HG03064 (cell line): ENCODE measurements at regions not wholly inside any gene's neighbourhood (a gene's known extent, or its start where the extent isn't known, plus 50 kb on each side); places are given as distances from the start of the nearest gene placed in this dataset.

Experiments used
- ATAC-seq: cut with Tn5 transposase; IDR thresholded peaks from one replicate; pipeline ENCODE4 v1.9.1; 2021; ENCODE audit warnings: low read depth; ENCODE audit not compliant: unreplicated experiment

DNA sequence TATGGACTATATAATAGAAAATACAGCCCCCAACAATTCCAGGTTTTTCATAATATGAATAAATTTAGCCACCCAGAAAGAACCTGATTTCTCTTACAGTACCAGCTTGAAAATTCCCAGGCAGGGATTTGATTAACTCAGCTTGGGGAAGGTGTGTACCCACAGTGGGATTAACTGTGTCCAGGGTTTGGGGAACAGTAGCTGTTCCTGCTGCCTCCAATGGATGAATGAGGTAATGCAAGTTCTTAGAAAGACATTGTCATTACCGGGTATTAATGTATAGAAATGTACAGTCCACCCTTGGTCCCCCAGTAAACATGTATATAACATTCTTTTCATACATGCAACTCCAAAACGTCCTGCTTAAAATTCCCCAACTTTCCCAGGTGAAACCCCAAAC is 115.6 kb downstream of the LRIG3 start:
- ATAC-seq = no peak

DNA sequence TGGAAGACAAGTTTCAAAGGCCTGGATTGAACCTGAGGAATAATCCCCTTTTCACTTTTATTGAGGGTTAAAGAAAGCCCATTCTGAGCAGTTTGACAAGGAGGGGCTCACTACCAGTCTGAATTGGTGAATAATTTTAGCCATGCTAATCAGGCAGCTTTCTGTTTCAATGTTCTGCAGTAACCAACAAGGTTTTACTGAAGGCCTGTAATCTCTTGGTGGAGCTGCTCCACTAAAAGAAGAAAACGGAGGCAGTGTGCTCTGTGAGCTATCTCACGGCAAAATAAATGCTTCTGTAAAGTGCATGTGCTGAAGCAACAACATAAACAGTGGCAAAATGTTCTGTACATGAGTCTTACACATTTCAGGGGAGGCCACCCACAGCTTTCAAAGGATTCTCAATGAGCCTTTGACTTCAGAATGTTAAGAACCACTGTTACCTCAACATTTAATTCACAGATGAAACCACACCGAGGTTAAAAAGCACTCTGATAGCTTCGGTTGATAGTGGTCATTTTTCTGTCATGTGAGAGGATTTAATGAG is 111.2 kb downstream of the LRIG3 start:
- ATAC-seq = no peak

DNA sequence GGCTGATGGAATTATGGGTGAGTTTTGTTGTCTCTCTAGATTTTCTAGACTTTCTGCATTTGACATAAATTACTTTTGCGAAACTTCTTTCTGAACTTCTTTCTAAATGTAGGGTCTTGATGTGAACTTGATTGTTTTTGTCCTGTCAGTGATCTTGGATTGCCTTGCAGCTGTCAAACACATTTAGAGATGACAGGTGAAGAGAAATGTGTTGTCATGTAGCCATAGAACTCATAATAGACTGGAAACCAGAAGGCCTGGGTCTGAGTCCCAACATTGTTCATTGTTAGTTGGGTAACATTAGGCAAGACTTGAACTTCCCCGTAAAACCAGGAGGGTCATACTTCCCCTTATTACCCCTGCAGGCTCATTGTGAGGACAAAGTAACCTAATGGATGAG is 109.0 kb downstream of the LRIG3 start:
- no peak for ATAC-seq

DNA sequence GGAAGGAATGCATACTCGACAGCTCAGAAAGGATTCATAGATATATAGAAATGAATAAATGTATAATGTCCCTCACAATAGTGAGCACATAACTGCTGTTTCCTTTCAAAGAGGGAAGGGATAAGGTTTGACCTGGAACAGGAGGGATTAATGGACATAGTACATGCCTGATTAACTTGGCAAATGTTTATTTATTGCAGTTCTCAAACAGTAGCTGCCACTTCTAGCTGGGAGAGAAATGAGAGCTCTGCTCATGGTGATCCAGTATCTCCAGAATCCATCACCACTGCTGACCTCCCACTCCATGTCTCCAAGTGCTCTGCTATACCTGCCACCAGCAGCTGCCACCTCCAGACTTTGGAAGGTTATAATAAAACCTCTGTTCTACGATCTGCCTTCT is 108.1 kb downstream of the LRIG3 start:
- no peak for ATAC-seq

DNA sequence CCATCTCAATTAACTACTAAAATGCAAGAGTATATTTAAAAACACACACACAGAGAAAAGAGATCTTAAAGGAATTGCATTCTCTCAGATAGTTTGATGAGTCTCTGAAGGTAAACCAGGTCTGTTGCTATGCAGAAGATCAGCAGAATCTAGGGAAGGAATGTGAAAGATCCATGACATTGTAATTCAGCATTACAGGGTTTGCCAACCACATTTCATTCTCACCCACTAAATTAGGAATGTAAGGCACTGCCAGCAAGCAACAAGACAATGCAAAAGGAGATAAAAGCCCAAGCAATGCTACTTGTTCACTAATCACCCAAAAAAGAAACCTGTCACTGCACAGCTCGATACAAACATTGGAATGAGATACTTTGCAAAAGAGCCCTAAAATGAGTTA is 106.3 kb downstream of the LRIG3 start:
- ATAC-seq = no peak

DNA sequence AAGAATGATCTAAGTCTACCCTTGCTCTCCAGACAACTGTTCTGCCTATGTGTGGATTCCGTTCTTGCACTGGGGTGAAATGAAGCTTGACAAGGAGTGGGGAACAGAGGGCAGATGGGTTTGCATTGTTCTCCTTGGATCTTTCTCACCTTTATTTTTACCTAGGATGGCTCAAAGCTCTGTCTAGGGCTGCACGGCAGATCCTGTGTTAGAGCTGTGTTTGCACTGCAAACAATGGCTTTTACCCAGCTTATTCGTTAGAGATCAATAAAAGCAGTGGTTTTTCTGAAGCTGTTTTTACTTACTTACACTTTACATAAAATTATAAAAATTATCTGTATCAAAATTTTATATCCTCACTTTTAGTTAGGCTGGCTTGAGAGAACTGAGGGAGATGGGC is 105.1 kb downstream of the LRIG3 start:
- ATAC-seq = no peak

DNA sequence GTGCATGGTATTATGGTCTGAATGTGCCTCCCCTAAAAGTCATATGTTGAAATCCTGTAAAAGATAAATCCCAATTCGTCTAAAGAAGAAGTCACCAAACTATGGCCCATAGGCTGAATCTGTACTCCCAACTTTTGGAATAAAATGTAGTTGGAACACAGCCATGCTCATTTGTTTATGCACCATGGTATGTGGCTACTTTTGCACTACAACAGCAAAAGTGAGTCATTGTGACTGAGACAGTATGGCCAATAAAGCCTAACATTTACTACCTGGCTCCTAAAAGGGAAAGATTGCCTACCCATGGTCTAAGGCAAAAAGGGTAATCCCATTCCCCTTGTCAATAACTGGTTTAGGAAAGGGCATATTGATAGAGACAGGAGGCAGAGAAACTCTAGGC is 101.8 kb downstream of the LRIG3 start:
- no peak for ATAC-seq

DNA sequence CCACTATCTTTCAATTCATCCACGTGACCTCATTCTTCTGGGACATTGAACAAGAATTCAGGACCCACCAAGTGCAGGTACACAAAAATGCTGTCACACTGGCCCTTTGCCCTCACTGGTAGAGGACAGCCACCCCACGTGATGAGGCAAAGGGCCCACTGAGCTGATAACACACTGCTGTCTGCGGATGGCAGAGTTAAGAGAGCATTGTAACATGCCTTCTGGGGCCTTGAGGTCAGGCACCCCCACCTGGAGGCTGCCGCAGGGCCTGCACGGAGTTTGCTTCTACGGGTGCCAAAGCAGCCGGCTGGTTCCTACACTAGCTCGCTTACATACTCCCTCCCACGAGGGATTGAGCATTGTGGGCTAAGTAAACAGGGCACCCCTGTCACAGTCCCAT is 101.0 kb downstream of the LRIG3 start:
- ATAC-seq = no peak

DNA sequence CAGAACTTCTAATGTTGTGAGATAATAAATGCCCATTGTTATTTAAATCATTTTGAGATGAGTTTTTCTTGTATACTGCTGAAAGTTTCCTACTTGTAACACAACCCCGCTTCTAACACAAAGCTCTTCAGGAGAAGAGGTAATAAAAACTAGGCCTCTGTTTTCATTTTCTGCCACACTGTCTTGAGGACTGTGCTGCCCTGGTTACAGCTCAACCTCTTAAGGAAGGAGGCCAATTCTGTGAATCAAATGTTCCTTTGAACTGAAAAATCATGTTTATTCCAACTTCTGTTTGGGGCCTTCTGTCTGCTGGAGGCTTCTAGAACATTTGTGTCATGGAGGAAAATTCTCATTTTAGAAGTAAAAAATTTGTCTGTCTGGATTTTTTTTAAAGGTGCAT is 100.3 kb downstream of the LRIG3 start:
- no peak for ATAC-seq
